ENCODE measurements at regions not wholly inside any gene's neighbourhood (a gene's known extent, or its start where the extent isn't known, plus 50 kb on each side); places are given as distances from the start of the nearest gene placed in this dataset.

DNA sequence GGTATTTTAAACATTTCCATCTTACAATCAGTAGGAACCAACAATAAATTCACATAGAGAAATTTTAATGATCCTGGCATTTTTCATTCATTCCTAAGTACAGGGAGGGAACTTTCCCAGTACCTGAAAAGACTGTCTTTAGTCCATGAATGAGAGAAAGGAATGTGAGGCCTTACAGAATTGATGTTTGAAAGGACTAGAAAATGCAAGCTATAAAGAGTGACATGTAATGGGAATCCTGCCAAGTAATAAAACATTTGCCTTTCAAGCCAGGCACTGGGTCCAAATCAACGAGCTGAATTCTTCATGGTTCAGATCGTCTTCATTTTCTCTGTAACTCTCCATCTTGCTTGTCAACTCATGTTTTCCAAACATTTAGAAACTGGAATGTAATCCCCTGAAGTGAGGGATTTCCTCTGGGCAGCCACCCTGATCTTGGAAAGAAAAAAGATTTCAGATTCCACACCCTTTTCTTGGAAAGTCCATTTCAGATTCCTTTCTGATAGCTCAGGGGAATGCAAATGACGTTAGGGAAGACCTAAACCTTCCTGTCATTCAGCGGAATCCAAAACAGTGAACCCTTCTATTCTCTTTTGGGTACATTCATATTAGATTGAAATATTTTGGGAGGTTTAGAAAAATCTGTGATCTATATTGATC lies 315.8 kb downstream of the SH3GL2 start:
- DNase-seq, result no peak

DNA sequence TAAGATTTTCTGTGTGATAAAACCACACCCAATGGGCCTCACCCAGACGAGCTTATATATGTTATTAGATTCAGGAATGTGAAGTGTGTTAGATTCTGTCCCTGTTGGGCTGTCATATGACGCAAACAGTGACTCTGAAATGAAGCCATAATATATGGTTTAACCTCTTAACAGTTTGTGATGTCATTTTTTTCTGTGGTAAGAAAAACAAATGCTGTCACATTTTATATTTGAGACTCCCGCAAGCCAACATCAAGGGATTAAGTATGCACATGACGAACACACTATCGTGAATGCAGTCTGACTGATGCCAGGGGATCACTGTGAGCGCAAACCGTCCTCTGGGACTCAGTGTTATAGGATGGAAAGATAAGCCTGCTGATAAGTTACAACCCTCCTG lies 321.7 kb downstream of the SH3GL2 start:
- no peak for DNase-seq

DNA sequence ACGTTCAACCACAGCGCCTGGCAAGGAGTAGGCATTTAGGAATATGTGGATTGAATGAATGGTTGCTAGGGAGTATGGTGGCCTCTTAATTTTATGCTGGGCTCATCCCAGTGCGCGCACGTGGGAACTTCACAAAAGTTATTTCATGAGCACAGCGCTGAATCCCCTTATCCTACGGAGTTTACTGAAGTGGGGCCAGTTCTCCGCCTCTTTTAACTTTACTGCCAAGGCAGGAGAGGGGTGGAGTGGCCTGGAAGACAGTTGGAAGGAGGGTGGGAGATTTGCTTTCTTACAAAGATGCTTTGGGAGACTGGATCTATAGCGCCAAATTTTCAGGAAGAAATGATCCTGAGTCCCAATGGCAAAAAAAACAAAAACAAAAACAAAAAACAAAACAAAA lies 326.5 kb downstream of the SH3GL2 start:
- DNase-seq, result no peak

DNA sequence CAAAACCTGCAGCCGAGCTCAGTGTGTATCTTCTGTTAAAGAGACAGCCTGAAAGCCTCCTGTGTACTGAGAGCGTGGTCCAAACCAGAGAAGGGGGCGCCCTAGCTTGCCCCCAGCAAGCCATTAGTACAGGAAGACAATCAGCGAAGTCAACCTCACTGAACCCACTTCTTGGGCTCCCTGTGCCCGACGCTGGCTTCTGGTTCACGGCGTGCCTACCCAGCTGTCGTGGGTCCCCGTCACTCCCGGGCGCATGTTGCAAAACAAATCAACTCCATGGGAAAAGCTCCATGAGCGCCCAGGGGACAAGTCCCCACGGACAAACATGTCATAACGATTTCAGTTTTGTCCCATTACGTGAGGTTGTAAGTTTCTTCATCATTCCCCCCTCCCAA lies 326.9 kb downstream of the SH3GL2 start:
- DNase-seq, result no peak

DNA sequence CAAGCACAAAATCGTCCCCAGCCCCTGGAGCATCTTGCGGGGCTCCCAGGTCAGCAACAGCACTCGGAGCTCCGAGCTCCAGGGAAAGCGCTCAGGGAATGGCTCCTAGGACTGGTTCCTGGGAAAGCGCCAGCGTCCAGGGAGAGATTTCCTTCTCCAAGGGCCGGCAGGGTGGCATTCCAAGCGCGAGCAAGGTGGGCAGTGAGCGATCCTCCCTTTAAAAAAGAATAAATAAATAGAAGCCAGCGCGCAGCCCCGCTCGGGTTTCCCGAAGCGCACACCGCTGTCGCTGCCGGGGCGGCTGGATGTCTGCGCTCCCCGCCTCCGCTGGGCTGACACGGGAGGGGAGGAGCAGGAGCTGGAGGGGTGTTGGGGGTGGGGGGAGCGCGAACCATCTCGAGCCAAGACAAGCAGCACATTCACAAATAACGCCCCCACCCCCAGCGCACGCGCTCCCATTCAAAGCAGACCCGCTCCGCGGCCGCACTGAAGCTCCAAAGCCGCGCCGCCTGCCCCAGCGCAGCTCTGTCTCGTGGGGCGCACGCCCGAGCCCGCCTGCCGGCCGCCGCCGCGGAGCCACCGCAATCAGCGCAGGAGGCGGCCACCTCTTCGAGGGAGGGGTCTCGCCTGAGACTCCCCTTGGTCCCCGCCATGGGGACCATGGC lies 327.4 kb downstream of the SH3GL2 start:
- no peak for DNase-seq

DNA sequence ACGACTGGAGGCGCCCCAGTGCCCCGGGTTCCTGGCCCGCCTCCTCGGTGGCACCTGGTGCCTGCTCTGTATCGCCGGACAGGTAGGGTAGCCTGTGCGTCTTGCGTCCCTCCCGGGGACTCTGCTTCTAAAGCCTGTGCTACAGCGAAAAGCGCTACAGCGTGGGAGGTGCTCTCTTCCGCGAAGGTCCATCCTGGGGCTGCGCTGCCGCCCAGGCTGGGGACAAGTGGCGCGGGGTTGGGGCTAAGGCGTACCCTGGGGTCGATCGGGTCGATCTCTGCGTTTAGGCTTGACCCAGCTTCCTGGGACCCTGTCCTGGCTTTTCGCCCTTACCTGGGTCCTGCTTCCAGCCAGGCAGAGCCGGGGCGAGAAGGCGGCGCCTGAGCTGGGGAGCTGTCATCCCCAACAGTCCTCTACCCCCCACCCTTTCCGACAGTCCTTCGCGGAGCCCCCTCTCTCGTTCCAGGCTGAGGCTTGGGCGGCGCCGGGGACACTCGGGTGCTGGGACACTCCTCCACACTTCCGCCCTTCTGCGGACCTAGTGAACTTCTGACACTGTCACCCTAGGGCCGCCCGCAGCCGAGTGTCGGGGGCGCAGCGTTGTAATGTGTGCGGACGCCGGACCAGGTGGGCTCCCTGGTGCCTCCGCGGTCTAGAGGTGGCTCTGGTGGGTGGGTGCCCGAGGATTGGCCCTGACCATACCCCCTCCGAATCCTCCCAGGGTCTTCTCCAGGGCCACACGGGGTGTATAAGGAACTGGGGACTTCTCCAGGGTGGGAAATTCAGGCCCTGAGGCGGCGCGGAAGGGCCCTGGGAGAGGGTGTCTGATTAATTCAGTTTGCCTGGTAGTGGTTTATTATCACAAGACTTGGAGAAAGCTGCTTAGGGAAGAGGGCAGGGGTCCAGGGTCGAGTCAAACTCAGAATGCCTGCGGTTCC lies 328.2 kb downstream of the SH3GL2 start:
- DNase-seq, result no peak

DNA sequence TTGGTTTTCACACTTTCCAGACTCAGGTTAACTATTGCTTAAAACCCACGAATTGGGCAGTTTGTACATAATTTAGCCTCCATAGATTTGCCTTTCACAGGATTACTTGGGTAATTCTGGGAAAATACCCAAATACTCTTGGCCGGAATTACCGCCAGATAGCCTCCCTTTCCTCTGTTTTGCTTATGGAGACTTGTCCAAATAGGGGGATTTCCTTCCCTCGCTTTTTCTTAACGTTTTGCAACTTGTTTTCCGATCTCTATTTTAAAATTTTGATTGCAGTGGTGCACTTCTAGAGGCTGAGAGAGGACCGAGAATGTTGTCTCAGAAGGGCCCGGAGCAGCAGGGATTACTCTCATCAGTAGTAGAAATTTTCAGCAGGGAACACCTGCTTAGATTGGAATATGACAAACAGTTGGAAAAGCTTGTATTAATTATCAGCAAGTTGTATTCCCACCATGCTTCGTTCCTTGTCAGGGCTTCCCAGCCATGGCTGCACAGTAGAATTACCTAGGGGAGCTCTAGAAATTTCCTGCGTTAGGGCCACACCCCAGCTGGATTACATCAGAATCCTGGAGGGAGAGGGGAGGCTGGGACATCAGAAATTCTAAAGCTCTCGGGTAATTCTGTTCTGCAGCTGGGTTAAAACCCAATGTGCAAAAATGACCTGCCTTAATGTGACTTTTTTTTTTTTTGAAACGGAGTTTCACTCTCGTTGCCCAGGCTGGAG lies 329.1 kb downstream of the SH3GL2 start:
- no peak for DNase-seq

DNA sequence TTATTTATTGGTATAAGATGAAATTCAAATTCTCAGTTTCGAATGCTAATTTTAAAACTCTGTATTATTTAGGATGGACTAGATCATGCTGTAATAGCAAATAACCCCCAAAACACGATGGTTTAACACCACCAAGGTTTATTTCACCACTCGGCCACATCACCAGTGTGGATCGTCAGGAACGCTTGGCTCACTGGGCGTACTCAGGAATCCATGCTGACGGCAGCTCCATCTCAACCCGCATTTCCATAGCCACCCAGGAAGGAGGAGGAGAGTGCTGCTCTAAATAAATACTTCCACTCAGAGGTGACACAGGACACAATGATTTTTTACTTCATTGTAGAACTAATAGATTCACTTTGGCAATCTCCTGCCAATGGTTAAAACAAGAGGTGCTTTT lies 347.4 kb downstream of the SH3GL2 start:
- DNase-seq, result no peak

DNA sequence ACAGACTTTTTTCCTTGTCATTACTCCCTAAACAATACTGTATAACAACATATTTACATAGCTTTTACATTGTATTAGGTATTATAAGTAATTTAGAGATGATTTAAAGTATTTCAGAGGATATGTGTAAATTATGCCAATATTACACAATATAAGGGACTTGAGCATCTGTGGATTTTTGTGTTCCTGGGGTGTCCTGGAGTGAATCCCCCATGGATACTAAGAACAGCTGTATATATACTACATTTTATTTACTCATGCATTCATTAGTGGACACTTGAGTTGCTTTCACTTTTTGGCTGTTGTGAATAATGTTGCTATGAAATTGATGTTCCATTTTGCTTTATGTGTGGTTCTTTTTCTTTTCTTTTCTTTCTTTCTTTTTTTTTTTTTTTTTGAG lies 348.8 kb downstream of the SH3GL2 start:
- no peak for DNase-seq

DNA sequence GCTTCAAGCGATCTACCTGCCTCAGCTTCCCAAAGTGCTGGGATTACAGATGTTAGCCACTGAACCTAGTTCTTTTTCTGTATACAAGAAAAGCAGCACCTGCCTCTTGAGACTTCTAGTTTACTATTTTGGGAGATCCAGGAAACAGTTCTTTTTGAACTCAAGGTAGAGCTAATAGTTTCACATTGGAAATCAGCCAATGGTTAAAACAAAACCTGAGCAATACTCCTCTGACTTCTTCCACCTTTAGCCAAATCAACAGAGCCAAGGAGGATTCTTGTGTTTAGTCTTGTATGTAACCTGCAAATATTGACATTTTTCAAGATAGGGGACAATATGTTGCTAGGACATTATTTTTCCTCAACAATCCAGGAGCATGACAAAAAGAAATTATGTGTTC lies 349.4 kb downstream of the SH3GL2 start:
- no peak for DNase-seq

DNA sequence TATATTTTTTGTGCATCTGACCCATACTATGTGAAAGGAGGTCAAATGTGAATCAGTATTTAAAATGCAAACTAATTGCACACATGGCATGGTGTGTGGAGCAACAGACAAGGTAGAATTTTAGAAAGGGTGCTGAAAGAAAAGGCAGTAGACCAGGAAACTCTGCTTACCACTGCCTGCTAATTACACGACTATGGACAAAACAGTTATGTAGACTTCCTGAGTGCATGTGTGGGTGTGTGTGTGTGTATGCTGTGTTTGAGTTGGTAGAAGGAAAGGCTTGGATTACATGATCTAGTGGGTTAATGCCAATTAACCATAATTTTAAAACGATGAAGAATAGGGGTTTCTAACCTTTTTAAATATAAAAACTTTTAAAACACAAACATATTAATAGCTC lies 349.9 kb downstream of the SH3GL2 start:
- DNase-seq, result no peak

DNA sequence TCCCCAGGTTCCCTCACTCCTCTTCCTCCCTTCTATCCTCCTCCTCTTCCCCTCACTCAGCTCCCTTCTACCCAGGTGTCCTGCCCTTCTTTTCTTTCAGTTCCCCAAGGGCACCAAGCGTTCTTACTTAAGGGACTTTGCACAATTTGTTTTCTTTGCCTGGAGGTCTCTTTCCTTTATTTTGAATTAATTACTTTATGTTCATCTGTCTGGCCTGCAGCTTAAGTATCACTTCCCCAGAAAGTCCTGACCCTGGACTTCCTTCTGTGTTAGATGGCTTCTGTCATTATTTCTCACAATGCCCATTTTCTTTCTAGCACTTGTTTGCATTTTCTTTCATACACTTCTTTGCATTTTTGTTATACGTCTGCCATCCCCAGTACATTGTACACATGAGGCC lies 350.6 kb downstream of the SH3GL2 start:
- no peak for DNase-seq

DNA sequence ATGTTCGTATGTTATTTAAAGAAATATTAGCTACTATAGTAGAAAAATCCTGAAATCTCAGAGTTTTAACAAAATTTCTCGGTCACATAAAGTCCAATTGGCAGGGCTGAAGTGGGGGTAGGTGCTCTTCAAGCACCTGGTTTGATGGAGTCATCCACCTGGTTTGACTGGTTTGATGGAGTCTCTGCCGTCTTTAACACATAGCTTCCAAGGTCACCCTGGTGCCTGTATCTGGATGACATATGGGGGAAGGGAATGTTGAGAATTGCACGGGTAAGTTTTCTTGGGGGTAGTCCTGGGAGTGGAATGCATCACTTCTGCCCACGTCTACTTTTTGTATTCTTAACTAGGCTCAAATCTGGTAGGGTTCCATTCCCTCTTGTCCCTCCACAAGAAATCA lies 351.2 kb downstream of the SH3GL2 start:
- no peak for DNase-seq

DNA sequence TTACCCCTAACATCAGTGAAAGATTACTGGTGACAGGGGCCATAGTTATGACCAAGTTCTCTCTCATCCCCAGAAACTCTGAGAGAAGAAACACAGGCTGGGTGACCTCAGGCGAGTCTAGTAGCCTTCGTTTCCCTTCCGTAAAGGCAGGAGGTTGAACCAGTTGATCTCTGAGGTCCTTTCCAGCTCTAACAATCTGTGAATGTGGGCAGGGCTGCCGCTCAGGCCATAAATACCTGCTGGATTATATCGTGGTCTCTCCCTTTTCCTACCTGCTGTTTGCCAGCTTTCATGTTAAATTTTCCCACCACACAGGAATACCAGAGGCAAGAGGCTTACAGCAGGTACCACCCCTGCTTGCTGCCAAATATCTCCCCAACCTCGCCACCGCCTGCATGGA lies 357.5 kb downstream of the SH3GL2 start:
- no peak for DNase-seq

DNA sequence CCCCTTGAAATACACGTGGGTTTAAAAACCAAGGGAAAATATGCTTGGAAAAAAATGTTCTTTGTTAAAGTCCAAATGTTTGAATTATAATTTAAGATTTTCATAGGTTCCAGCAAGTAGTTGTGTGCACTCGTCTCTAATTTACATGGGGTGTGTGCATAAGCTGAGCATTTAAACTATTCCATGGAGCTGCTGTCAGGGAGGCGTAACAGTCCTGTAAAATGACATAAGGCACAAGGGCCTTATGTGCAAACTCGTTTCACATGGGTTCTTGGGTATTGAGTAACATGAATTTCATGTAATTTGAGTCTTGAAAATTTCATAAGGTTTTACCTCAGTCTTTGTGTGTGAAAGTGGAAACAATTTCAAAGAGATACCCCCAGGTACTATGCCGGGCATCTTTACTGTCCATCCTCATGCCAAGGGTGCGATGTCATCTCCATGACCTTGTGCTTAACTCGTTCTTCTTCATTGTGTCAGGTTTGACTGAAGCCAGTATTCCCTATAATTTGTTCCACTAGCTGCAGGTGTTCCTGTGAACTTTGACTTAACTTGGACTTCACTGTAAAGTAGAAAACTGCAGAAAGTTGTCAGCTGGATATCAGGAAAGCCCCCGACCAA lies 359.3 kb downstream of the SH3GL2 start:
- DNase-seq, result no peak

DNA sequence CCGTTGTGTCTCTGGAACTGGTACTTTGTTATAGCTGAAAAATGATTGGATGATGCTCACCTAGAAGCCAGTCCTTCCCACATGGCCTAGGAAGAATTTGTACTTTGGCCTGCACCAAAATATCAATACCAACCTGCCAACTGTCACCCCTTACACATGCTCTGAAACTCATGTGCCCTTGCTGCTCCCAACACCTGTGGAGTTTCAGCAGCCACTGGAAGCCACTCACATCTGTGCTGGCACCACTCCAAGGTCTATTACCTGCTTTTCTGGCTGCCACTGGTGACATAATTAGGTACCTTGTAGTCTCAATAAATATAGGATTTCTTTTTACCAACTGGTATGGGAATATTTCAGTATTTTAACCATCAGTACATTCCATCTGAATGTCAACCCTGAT lies 363.6 kb downstream of the SH3GL2 start:
- no peak for DNase-seq

DNA sequence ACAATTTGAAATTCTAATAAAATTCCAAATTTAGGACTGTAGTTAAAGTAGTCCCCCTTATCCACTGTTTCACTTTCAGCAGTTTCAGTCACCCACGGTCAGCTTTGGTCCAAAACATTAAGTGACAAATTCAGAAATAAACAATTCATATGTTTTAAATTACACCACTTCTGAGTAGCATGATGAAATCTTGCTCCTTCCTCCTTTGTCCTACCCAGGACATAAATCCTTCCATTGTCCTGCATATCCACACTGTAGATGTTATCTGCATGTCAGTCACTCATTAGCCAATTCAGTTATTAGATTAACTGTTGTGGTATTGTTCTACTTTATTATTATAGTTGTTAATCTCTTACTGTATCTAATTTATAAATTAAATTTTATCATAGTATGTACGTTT lies 376.5 kb downstream of the SH3GL2 start:
- DNase-seq, result no peak

DNA sequence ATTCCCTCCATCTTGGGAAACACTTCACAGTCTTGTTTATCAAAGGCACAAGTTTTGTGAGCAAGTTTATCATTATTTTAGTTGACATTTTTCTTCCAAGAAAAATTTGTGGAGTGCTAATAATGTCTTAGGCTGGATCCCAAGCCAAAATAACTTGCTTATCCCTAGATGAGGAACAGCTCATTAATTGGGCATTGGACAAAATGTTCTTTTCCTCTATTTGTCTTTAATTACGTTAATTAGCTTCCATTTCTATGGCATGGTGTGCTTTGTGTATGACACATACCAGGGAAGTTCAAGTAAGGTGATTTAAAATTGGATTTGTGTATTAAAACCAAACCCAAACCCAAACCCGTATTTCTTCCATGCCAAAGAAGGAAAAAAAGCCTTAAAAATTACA lies 379.5 kb downstream of the SH3GL2 start:
- DNase-seq, result no peak

DNA sequence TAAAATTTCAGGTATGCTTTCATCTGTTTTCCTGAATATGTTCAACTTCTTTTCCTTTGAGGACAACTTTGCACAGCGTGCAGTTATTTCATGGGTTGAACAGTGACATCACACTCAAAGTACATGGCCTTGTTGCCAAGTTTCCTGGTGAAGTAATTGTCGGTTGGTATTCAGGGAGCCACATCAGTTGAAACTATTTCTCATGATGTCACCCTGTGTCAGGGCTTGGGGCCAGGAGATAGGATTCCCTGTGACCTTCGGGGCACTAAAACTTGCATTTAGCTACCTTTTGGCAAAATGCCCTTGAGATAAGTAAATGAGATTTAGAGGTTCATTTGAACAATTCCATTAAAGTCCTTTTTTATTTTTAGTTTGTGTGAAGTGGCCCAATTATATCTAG lies 383.9 kb downstream of the SH3GL2 start:
- no peak for DNase-seq

DNA sequence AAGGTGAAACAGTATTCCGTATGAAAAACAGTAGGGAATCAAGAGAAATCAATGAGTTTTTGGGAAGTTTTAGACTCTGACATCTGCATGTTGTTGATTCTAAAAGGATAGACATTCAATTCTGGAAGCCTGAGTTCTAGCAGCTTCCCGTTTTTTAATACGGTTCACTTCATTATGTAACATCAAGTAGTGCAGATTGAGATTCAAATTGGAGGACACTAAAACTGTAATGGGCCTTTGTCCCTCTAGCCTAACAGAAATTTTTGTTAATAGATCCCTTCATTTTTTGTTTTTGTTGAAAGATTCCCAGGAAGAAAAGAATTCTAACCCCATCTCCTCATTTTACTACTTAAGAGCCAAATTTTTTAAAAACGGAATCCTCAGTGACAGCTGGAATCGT lies 384.6 kb downstream of the SH3GL2 start:
- DNase-seq, result no peak

DNA sequence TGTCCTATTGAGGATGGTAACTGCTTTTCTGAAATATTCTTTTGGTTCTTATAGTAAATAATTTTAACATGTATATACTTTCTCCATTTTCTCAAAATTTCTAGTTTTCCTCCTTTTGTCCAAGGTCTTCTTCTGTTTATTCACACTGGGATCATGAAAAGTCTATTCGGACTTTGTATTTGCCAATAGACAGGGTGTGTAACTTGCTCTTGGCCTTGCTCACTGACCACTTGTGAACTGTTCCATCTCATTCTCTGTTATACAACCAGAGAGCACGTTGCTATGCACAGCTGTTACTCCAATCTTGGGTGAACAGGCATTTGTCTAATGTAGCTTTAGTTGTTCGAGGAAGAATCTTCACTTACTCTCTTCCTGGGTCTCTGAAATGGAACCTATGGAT lies 388.9 kb downstream of the SH3GL2 start:
- DNase-seq, result no peak

DNA sequence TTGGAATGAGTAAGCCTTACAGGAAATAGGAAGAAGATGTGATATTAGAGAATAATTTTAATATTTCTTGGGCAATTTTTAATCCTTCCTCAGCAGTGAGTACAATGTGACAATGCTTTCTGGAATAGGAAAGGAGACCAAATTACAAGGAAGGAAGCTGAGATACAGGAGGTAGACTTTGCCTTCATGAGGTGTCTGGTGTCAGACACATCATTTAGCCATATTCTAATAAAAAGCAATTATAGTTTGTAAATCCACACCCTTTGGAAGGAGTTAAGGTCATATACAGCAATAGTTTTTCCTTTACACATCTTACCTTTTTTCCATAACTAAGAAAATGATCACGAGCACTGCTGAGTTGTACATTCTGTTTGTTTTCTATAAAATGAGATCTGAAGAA lies 390.4 kb downstream of the SH3GL2 start:
- no peak for DNase-seq

DNA sequence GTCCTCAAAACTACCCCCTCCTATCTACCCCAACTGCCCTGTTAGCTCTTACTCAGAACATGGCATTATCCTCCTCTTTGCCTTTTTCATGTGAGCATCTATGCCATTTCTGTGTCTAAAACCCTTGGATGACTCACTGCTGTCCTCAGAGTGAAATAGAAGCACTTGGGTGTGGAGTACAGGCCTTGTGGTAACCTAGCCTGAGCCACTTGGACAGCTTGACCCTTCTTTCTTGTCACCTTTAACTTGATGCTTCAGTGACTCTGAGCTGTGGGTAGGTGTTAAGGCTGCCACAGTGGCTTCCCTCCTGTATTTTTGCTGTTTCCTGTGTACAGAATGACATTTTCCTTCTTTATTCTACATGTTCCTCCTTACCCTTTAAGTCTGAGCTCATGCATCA lies 391.4 kb downstream of the SH3GL2 start:
- DNase-seq, result no peak

Data from SHP77 (cell line).